GM12878 (cell line): ENCODE measurements at regions not wholly inside any gene's neighbourhood (a gene's known extent, or its start where the extent isn't known, plus 50 kb on each side); places are given as distances from the start of the nearest gene placed in this dataset.

ENCODE experiments used
- ATAC-seq: fragments of 200-7000 bp; cut with Tn5 transposase; 3 replicates; pipeline ENCODE4 v1.9.1; 2020; ENCODE audit warnings: mild to moderate bottlenecking, moderate library complexity
- BruUV-seq: library from RNA; stranded (reverse); fragments of 400-500 nt; replicated peaks from 2 replicates; lab custom pipeline; 2021; lab: Mats Ljungman, UMichigan
- CTCF ChIA-PET: fragments of 300-600 bp; sonication (Branson Sonifier 250); formaldehyde crosslinking; extraction: SDS; loops from one replicate; lab custom pipeline; 2021; ENCODE audit warnings: inconsistent platforms; lab: Yijun Ruan, JAX
- POLR2A ChIA-PET: fragments of 350-600 bp; formaldehyde crosslinking; extraction: SDS; loops from one replicate; lab custom pipeline; 2021; ENCODE audit warnings: inconsistent platforms; lab: Charles Lee
- RAD21 ChIA-PET: fragments of 300-600 bp; sonication (Branson Sonifier 250); formaldehyde crosslinking; loops from one replicate; lab custom pipeline; 2023; ENCODE audit warnings: antibody characterized with exemption; ENCODE audit not compliant: unreplicated experiment; lab: Charles Lee
- SMC1A ChIA-PET: fragments of 300-600 bp; sonication (Branson Sonifier 250); formaldehyde crosslinking; loops from one replicate; lab custom pipeline; 2023; ENCODE audit not compliant: unreplicated experiment, uncharacterized antibody; lab: Charles Lee
- DNase-seq: peaks from one replicate; pipeline ENCODE4 v3.0.0-alpha.2; 2011; ENCODE audit warnings: low read depth, low spot score
- FAIRE-seq: peaks from 3 replicates; lab custom pipeline; 2011; peaks lifted over from hg19 to GRCh38; lab: Jason Lieb, UNC
- H2AFZ ChIP-seq: 2 replicates; pipeline ENCODE4 v1.6.0; 2011; ENCODE audit warnings: low read depth, low read length, control low read depth; ENCODE audit not compliant: control insufficient read depth
- H3K27ac ChIP-seq: 2 replicates; pipeline ENCODE4 v1.5.1; 2011; ENCODE audit warnings: control low read depth; ENCODE audit not compliant: control insufficient read depth, insufficient read depth
- H3K27me3 ChIP-seq, 2 experiments: replicated peaks in 1 of 2; 2 replicates each; pipeline versions ENCODE4 v1.6.0 to v1.6.1; 2011; ENCODE audit warnings: low read length in 1 of 2; ENCODE audit not compliant: control insufficient read depth in 2 of 2, insufficient read depth in 2 of 2
- H3K36me3 ChIP-seq, 2 experiments: 2 replicates each; pipeline ENCODE4 v1.5.1; 2011; ENCODE audit warnings: low read length in 1 of 2; ENCODE audit not compliant: control insufficient read depth in 2 of 2, insufficient read depth in 2 of 2
- H3K4me1 ChIP-seq: 2 replicates; pipeline ENCODE4 v1.6.1; 2011; ENCODE audit warnings: mild to moderate bottlenecking, low read length, moderate library complexity, mixed read lengths; ENCODE audit not compliant: control insufficient read depth, insufficient read depth
- H3K4me2 ChIP-seq: 2 replicates; pipeline ENCODE4 v1.6.0; 2011; ENCODE audit warnings: control low read depth; ENCODE audit not compliant: control insufficient read depth, insufficient read depth
- H3K4me3 ChIP-seq: fragments of 200-600 bp; sonication (generic); 2 replicates; pipeline ENCODE4 v1.5.1; 2016
- H3K79me2 ChIP-seq: 2 replicates; pipeline ENCODE4 v1.6.0; 2011; ENCODE audit warnings: low read length; ENCODE audit not compliant: control insufficient read depth, insufficient read depth
- H3K9ac ChIP-seq: 2 replicates; pipeline ENCODE4 v1.8.0; 2011; ENCODE audit warnings: low read length, control low read depth, mixed read lengths; ENCODE audit not compliant: control insufficient read depth, insufficient read depth
- H3K9me3 ChIP-seq: replicated peaks from 3 replicates; pipeline ENCODE4 v1.5.1; 2011; ENCODE audit warnings: mild to moderate bottlenecking, low read length; ENCODE audit not compliant: control insufficient read depth, insufficient read depth
- H4K20me1 ChIP-seq: 2 replicates; pipeline ENCODE4 v1.6.0; 2011; ENCODE audit not compliant: control insufficient read depth, insufficient read depth
- BACH1 ChIP-seq: fragments of 450-650 bp; IDR thresholded peaks from 2 replicates; pipeline ENCODE4 v1.6.1; 2017; ENCODE audit warnings: mild to moderate bottlenecking, borderline replicate concordance
- BRCA1 ChIP-seq: IDR thresholded peaks from 2 replicates; pipeline ENCODE4 v1.6.1; 2011; ENCODE audit warnings: low read depth, low read length, improper control_type of control experiment
- ETV6 ChIP-seq, 2 experiments: fragments of 450-650 bp in 1 of 2; IDR thresholded peaks in 1 of 2; conservative IDR thresholded peaks in 1 of 2; 2 replicates each; pipeline ENCODE4 v1.6.1; 2014; ENCODE audit warnings: antibody characterized with exemption in 1 of 2, borderline replicate concordance in 1 of 2, low read depth in 1 of 2, mild to moderate bottlenecking in 1 of 2, moderate library complexity in 1 of 2
- IKZF2 ChIP-seq, 2 experiments: fragments of 450-650 bp; IDR thresholded peaks; 2 replicates each; pipeline ENCODE4 v1.6.1; 2017; ENCODE audit warnings: mild to moderate bottlenecking in 2 of 2, moderate library complexity in 2 of 2
- IRF4 ChIP-seq: IDR thresholded peaks from 2 replicates; pipeline ENCODE4 v1.6.1; 2011; ENCODE audit warnings: low read depth, low read length
- RAD21 ChIP-seq: IDR thresholded peaks from 2 replicates; pipeline ENCODE4 v1.6.1; 2011; ENCODE audit warnings: mild to moderate bottlenecking, low read depth, low read length, moderate library complexity; ENCODE audit not compliant: insufficient read depth
- RCOR1 ChIP-seq: conservative IDR thresholded peaks from 2 replicates; pipeline ENCODE4 v1.6.1; 2012; ENCODE audit warnings: low read depth, low read length, improper control_type of control experiment
- STAT1 ChIP-seq: fragments of 450-650 bp; conservative IDR thresholded peaks from 2 replicates; pipeline ENCODE4 v1.6.1; 2014; ENCODE audit warnings: antibody characterized with exemption, mild to moderate bottlenecking
- TBL1XR1 ChIP-seq: IDR thresholded peaks from 2 replicates; pipeline ENCODE4 v1.6.1; 2012; ENCODE audit warnings: low read depth, low read length, improper control_type of control experiment
- ZBED1 ChIP-seq: IDR thresholded peaks from 2 replicates; pipeline ENCODE4 v1.6.1; 2016; ENCODE audit warnings: borderline replicate concordance
- ZNF592 ChIP-seq: fragments of 450-650 bp; IDR thresholded peaks from 2 replicates; pipeline ENCODE4 v1.6.1; 2017; ENCODE audit warnings: mild to moderate bottlenecking, moderate library complexity
- WGBS: methylation state at CpG from one replicate; pipeline ENCODE4 v1.1.6; 2016; ENCODE audit warnings: low lambda C conversion rate; ENCODE audit not compliant: insufficient replicate concordance, insufficient coverage; ENCODE audit errors: missing lambda C conversion rate; 5-methylcytosine and 5-hydroxymethylcytosine counted together
- in situ Hi-C: fragments of 300-500 bp; cut with MboI; formaldehyde crosslinking; loops from 9 replicates; pipeline ENCODE4 v1.14.3; 2018; ENCODE audit warnings: mixed read lengths
- intact Hi-C: fragments of 100-400 bp; cut with micrococcal nuclease; formaldehyde crosslinking; loops from one replicate; pipeline ENCODE4 v1.14.2; 2022; ENCODE audit not compliant: unreplicated experiment
- TF ChIP-seq, protein P1 (sequence below): fragments of 450-650 bp; IDR thresholded peaks from 2 replicates; pipeline ENCODE4 v1.6.1; 2017; ENCODE audit warnings: borderline replicate concordance
- TF ChIP-seq, protein P2 (sequence below): fragments of 450-650 bp; IDR thresholded peaks from 2 replicates; pipeline ENCODE4 v1.6.1; 2016; ENCODE audit warnings: mild to moderate bottlenecking
- TF ChIP-seq, protein P3 (sequence below): IDR thresholded peaks from 2 replicates; pipeline ENCODE4 v1.6.1; 2012; ENCODE audit warnings: mild to moderate bottlenecking, low read depth, low read length

GRCh38 chr22:27264184-27264583, 537.4 kb downstream of the MN1 start (continued):
- TF ChIP-seq IKZF2 (IDR thresholded peaks at IDR 0.05), result no peak
- TF ChIP-seq ZNF592, result no peak
- TF ChIP-seq, protein P1, sequence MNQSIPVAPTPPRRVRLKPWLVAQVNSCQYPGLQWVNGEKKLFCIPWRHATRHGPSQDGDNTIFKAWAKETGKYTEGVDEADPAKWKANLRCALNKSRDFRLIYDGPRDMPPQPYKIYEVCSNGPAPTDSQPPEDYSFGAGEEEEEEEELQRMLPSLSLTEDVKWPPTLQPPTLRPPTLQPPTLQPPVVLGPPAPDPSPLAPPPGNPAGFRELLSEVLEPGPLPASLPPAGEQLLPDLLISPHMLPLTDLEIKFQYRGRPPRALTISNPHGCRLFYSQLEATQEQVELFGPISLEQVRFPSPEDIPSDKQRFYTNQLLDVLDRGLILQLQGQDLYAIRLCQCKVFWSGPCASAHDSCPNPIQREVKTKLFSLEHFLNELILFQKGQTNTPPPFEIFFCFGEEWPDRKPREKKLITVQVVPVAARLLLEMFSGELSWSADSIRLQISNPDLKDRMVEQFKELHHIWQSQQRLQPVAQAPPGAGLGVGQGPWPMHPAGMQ, result no peak

DNA sequence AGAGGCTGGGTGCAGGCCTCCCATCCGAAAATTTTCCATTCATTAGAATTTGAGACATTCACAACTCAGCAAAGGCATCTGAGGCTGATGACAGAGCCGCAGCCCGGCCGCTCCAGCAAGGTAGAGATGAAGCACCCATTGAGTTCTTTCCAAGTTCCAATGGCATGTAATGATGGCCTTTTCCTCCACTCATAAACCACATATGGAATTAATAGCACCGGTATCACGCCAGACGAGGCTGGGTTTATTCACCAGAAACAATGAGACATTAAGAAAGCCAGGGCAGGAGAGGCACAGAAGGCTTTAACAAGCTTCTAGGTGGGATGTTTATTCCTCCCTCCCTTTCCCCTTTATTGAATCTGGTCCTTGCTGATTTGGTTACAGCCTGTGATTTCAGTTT, 534.4 kb downstream of the MN1 start:
- BruUV-seq, result no TSS peak
- SMC1A ChIA-PET, result no interaction called here
- DNase-seq (no peak), FAIRE-seq (no peak), ATAC-seq (no peak)
- RAD21 ChIA-PET, result no interaction called here
- no peak overlapping the region for H3K27ac ChIP-seq
- no peaks in the 10 kb centered on the region for H3K27me3 ChIP-seq
- H3K4me1 ChIP-seq, result no peaks in the 10 kb centered on the region
- no peaks in the 10 kb centered on the region for H3K79me2 ChIP-seq
- 69% methylated on average over 7 of the region's 7 CpGs for WGBS
- H3K9me3 ChIP-seq, result no peaks in the 10 kb centered on the region; the same call in 2 of the 3 replicates
- H3K36me3 ChIP-seq, result no peaks in the 10 kb centered on the region
- H2AFZ ChIP-seq, result no peak overlapping the region
- H3K4me3 ChIP-seq, result no peak overlapping the region
- intact Hi-C loops (no loop called here), in situ Hi-C loops (no loop called here)
- POLR2A ChIA-PET, result no interaction called here
- CTCF ChIA-PET, result no interaction called here
- H4K20me1 ChIP-seq, result no peaks in the 10 kb centered on the region
- no peak overlapping the region for H3K9ac ChIP-seq
- no peak overlapping the region for H3K4me2 ChIP-seq
- no peak for TF ChIP-seq RCOR1
- TF ChIP-seq IRF4, result no peak
- no peak for TF ChIP-seq BRCA1
- TF ChIP-seq, protein P2, sequence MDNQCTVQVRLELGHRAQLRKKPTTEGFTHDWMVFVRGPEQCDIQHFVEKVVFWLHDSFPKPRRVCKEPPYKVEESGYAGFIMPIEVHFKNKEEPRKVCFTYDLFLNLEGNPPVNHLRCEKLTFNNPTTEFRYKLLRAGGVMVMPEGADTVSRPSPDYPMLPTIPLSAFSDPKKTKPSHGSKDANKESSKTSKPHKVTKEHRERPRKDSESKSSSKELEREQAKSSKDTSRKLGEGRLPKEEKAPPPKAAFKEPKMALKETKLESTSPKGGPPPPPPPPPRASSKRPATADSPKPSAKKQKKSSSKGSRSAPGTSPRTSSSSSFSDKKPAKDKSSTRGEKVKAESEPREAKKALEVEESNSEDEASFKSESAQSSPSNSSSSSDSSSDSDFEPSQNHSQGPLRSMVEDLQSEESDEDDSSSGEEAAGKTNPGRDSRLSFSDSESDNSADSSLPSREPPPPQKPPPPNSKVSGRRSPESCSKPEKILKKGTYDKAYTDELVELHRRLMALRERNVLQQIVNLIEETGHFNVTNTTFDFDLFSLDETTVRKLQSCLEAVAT, result no peak
- no peak for TF ChIP-seq STAT1
- no peak for TF ChIP-seq TBL1XR1
- no peak for TF ChIP-seq RAD21
- TF ChIP-seq ZBED1, result no peak
- no peak for TF ChIP-seq BACH1
- TF ChIP-seq, protein P3, sequence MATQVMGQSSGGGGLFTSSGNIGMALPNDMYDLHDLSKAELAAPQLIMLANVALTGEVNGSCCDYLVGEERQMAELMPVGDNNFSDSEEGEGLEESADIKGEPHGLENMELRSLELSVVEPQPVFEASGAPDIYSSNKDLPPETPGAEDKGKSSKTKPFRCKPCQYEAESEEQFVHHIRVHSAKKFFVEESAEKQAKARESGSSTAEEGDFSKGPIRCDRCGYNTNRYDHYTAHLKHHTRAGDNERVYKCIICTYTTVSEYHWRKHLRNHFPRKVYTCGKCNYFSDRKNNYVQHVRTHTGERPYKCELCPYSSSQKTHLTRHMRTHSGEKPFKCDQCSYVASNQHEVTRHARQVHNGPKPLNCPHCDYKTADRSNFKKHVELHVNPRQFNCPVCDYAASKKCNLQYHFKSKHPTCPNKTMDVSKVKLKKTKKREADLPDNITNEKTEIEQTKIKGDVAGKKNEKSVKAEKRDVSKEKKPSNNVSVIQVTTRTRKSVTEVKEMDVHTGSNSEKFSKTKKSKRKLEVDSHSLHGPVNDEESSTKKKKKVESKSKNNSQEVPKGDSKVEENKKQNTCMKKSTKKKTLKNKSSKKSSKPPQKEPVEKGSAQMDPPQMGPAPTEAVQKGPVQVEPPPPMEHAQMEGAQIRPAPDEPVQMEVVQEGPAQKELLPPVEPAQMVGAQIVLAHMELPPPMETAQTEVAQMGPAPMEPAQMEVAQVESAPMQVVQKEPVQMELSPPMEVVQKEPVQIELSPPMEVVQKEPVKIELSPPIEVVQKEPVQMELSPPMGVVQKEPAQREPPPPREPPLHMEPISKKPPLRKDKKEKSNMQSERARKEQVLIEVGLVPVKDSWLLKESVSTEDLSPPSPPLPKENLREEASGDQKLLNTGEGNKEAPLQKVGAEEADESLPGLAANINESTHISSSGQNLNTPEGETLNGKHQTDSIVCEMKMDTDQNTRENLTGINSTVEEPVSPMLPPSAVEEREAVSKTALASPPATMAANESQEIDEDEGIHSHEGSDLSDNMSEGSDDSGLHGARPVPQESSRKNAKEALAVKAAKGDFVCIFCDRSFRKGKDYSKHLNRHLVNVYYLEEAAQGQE, result no peak
- TF ChIP-seq ETV6 (conservative IDR thresholded peaks at IDR 0.05 in 1 of 2, IDR thresholded peaks at IDR 0.05 in 1 of 2; ENCODE audit: borderline replicate concordance in 1 of 2, low read depth in 1 of 2), result no peak
